Stomach (tissue), 4 donors: ENCODE measurements at regions not wholly inside any gene's neighbourhood (a gene's known extent, or its start where the extent isn't known, plus 50 kb on each side); places are given as distances from the start of the nearest gene placed in this dataset.

Source experiments
- POLR2A ChIP-seq, 4 donors: fragments of 450-650 bp; IDR thresholded peaks; one replicate each; pipeline ENCODE4 v1.6.1; 2016; ENCODE audit warnings: antibody characterized with exemption in 4 of 4, control low read depth in 2 of 4, mild to moderate bottlenecking in 1 of 4, moderate library complexity in 1 of 4
- POLR2AphosphoS5 ChIP-seq, 3 donors: sonication (generic); formaldehyde crosslinking; IDR thresholded peaks; one replicate each; pipeline ENCODE4 v1.6.1; 2016; ENCODE audit warnings: antibody characterized with exemption in 3 of 3
- TF ChIP-seq, protein P1 (sequence below), 7 experiments: fragments of 450-650 bp in 4 of 7; fragments of 200-600 bp in 3 of 7; sonication (generic) in 3 of 7; IDR thresholded peaks; one replicate each; pipeline ENCODE4 v1.5.1; 2016 to 2019; ENCODE audit warnings: antibody characterized with exemption in 7 of 7, control low read depth in 2 of 7, mild to moderate bottlenecking in 1 of 7

DNA sequence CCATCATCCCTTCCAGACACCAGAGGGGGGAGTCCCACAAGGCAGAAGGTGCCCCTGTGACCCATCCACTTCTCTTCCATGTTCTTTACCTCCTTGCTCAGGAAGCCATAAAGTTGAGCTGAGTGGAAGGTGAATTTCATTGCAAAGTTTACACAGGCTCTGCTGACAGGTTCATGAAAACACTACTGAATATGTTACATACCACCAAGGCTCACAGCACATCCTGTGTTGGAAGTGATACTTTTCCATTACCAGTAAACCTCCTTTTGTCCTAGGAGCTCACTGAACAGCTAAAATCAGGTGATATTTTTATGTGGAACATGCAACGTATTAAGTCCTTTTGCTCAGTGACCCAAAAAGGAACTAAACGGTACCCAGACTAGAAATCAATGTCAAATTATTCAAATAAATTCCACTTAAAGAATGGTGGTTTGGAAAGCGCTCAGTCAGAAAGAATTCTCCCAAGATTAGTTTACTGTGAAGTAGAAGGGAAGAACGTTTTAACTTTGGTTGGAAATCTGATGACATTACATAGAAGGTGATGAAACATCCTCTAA is 196.2 kb upstream of the NUDT4 start:
- TF ChIP-seq, protein P1, sequence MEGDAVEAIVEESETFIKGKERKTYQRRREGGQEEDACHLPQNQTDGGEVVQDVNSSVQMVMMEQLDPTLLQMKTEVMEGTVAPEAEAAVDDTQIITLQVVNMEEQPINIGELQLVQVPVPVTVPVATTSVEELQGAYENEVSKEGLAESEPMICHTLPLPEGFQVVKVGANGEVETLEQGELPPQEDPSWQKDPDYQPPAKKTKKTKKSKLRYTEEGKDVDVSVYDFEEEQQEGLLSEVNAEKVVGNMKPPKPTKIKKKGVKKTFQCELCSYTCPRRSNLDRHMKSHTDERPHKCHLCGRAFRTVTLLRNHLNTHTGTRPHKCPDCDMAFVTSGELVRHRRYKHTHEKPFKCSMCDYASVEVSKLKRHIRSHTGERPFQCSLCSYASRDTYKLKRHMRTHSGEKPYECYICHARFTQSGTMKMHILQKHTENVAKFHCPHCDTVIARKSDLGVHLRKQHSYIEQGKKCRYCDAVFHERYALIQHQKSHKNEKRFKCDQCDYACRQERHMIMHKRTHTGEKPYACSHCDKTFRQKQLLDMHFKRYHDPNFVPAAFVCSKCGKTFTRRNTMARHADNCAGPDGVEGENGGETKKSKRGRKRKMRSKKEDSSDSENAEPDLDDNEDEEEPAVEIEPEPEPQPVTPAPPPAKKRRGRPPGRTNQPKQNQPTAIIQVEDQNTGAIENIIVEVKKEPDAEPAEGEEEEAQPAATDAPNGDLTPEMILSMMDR (IDR thresholded peaks at IDR 0.05): no peak
- TF ChIP-seq POLR2A (IDR thresholded peaks at IDR 0.05): no peak
- no peak for TF ChIP-seq POLR2AphosphoS5 (IDR thresholded peaks at IDR 0.05)
